Liver (tissue), 8 donors: ENCODE measurements at regions not wholly inside any gene's neighbourhood (a gene's known extent, or its start where the extent isn't known, plus 50 kb on each side); places are given as distances from the start of the nearest gene placed in this dataset.

Experiments
- DNase-seq: peaks from one replicate; pipeline ENCODE4 v3.0.0-alpha.2; 2017; ENCODE audit warnings: low spot score
- H3K27ac ChIP-seq, 2 donors: one replicate each; pipeline ENCODE4 v1.7.0; 2013; ENCODE audit warnings: inconsistent platforms in 2 of 2, low read length in 2 of 2, control low read depth in 1 of 2, low read depth in 1 of 2, mild to moderate bottlenecking in 1 of 2
- H3K27me3 ChIP-seq, 4 donors: one replicate each; pipeline versions ENCODE4 v1.6.1 to v1.7.0; 2013; ENCODE audit warnings: low read length in 3 of 4, inconsistent platforms in 1 of 4, mild to moderate bottlenecking in 1 of 4, moderate library complexity in 1 of 4; ENCODE audit not compliant: control insufficient read depth in 4 of 4, insufficient read depth in 4 of 4
- H3K36me3 ChIP-seq, 4 donors: one replicate each; pipeline versions ENCODE4 v1.6.1 to v1.7.0; 2013; ENCODE audit warnings: low read length in 3 of 4, mild to moderate bottlenecking in 3 of 4, low read depth in 1 of 4, moderate library complexity in 1 of 4; ENCODE audit not compliant: control insufficient read depth in 4 of 4, insufficient read depth in 3 of 4
- H3K4me1 ChIP-seq, 4 donors: one replicate each; pipeline versions ENCODE4 v1.6.1 to v1.7.0; 2013; ENCODE audit warnings: low read length in 3 of 4, mild to moderate bottlenecking in 3 of 4, moderate library complexity in 1 of 4; ENCODE audit not compliant: control insufficient read depth in 4 of 4, insufficient read depth in 4 of 4
- H3K4me3 ChIP-seq, 3 donors: one replicate each; pipeline versions ENCODE4 v1.6.1 to v1.7.0; 2013; ENCODE audit warnings: low read length in 3 of 3, control low read depth in 1 of 3, low read depth in 1 of 3, mild to moderate bottlenecking in 1 of 3
- H3K9ac ChIP-seq, 2 donors: one replicate each; pipeline ENCODE4 v1.7.0; 2013; ENCODE audit warnings: low read length in 2 of 2, mild to moderate bottlenecking in 2 of 2, moderate library complexity in 2 of 2, control low read depth in 1 of 2, low read depth in 1 of 2
- H3K9me3 ChIP-seq, 4 donors: one replicate each; pipeline versions ENCODE4 v1.6.1 to v1.7.0; 2013; ENCODE audit warnings: low read length in 3 of 4; ENCODE audit not compliant: control insufficient read depth in 4 of 4
- CTCF ChIP-seq: fragments of 150-350 bp; IDR thresholded peaks from 2 replicates; pipeline ENCODE4 v1.5.1; 2017; ENCODE audit warnings: improper control_type of control experiment, low read depth, low read length; ENCODE audit not compliant: missing input control
- EGR1 ChIP-seq, 2 donors: IDR thresholded peaks; 2 replicates each; pipeline ENCODE4 v1.6.1; 2016 to 2018; ENCODE audit warnings: antibody characterized with exemption in 2 of 2, low read depth in 2 of 2
- FOXA1 ChIP-seq: IDR thresholded peaks from 2 replicates; pipeline ENCODE4 v1.6.1; 2016; ENCODE audit warnings: antibody characterized with exemption
- FOXA2 ChIP-seq: IDR thresholded peaks from 2 replicates; pipeline ENCODE4 v1.6.1; 2016; ENCODE audit warnings: antibody characterized with exemption
- GABPA ChIP-seq, 2 donors: IDR thresholded peaks in 1 of 2; conservative IDR thresholded peaks in 1 of 2; 2 replicates each; pipeline ENCODE4 v1.6.1; 2016; ENCODE audit warnings: antibody characterized with exemption in 2 of 2, mild to moderate bottlenecking in 1 of 2, moderate library complexity in 1 of 2
- HNF4G ChIP-seq: IDR thresholded peaks from 2 replicates; pipeline ENCODE4 v1.6.1; 2016; ENCODE audit warnings: antibody characterized with exemption
- JUND ChIP-seq, 2 donors: IDR thresholded peaks; 2 replicates each; pipeline ENCODE4 v1.6.1; 2016; ENCODE audit warnings: antibody characterized with exemption in 2 of 2
- MAX ChIP-seq: IDR thresholded peaks from 2 replicates; pipeline ENCODE4 v1.6.1; 2016; ENCODE audit warnings: antibody characterized with exemption
- NR2F2 ChIP-seq: IDR thresholded peaks from 2 replicates; pipeline ENCODE4 v1.6.1; 2016; ENCODE audit warnings: antibody characterized with exemption
- RAD21 ChIP-seq, 2 donors: IDR thresholded peaks; 2 replicates each; pipeline ENCODE4 v1.6.1; 2016; ENCODE audit warnings: antibody characterized with exemption in 2 of 2, mild to moderate bottlenecking in 2 of 2
- REST ChIP-seq: IDR thresholded peaks from 2 replicates; pipeline ENCODE4 v1.6.1; 2016; ENCODE audit warnings: antibody characterized with exemption, mild to moderate bottlenecking
- RXRA ChIP-seq, 2 donors: IDR thresholded peaks; 2 replicates each; pipeline ENCODE4 v1.6.1; 2017 to 2018; ENCODE audit warnings: antibody characterized with exemption in 2 of 2, mild to moderate bottlenecking in 1 of 2
- SP1 ChIP-seq: IDR thresholded peaks from 2 replicates; pipeline ENCODE4 v1.6.1; 2018; ENCODE audit warnings: antibody characterized with exemption, mild to moderate bottlenecking
- TAF1 ChIP-seq: conservative IDR thresholded peaks from 2 replicates; pipeline ENCODE4 v1.6.1; 2016; ENCODE audit warnings: antibody characterized with exemption, mild to moderate bottlenecking
- YY1 ChIP-seq: IDR thresholded peaks from 2 replicates; pipeline ENCODE4 v1.6.1; 2016; ENCODE audit warnings: antibody characterized with exemption, mild to moderate bottlenecking
- ZBTB33 ChIP-seq: IDR thresholded peaks from 2 replicates; pipeline ENCODE4 v1.6.1; 2016; ENCODE audit warnings: antibody characterized with exemption
- WGBS: extraction: QIAGEN DNeasy Blood & Tissue Kit; methylation state at CpG from one replicate; pipeline ENCODE4 v1.1.7; 2013; 5-methylcytosine and 5-hydroxymethylcytosine counted together
- donor health status: healthy.
- donor health status: healthy.
- donor health status: healthy.
- donor health status: healthy.
- donor health status: healthy.

GRCh38 chr2:57759822-57760300 lies 286.7 kb upstream of the VRK2 start:
- H3K27me3 ChIP-seq, result no peaks in the 10 kb centered on the region
- H3K27ac ChIP-seq, result no peak overlapping the region
- H3K36me3 ChIP-seq, result no peaks in the 10 kb centered on the region
- DNase-seq, result peak; percentile 89
- peak overlapping the region in 1 of 2 donors; percentile 49 for H3K9ac ChIP-seq
- H3K4me3 ChIP-seq, result peak overlapping the region in 1 of 3 donors; percentile 18
- H3K9me3 ChIP-seq, result no peaks in the 10 kb centered on the region
- H3K4me1 ChIP-seq, result peaks cover 1 to 14% (median 10%) of the 10 kb centered on the region in 4 donors
- WGBS, result 3% methylated on average over 19 of the region's 19 CpGs
- peak; percentile 92 to 95 for TF ChIP-seq RAD21 (IDR thresholded peaks at IDR 0.05)
- no peak for TF ChIP-seq ZBTB33
- TF ChIP-seq NR2F2, result no peak
- TF ChIP-seq TAF1, result no peak
- no peak for TF ChIP-seq YY1
- no peak for TF ChIP-seq MAX
- no peak for TF ChIP-seq HNF4G
- peak; percentile 88 for TF ChIP-seq CTCF
- no peak for TF ChIP-seq EGR1 (IDR thresholded peaks at IDR 0.05; ENCODE audit: low read depth in 2 of 2)
- TF ChIP-seq FOXA1, result no peak
- no peak for TF ChIP-seq REST
- TF ChIP-seq GABPA (IDR thresholded peaks at IDR 0.05 in 1 of 2, conservative IDR thresholded peaks at IDR 0.05 in 1 of 2), result no peak
- TF ChIP-seq JUND (IDR thresholded peaks at IDR 0.05), result no peak
- TF ChIP-seq FOXA2, result no peak
- TF ChIP-seq RXRA (IDR thresholded peaks at IDR 0.05), result no peak

- Histone ChIP-seq H3K4me3 (peak overlapping the region in 1 of 3 donors; percentile 18), H3K27me3 (no peaks in the 10 kb centered on the region), H3K4me1 (peaks cover 1 to 14% (median 10%) of the 10 kb centered on the region in 4 donors), H3K9me3 (no peaks in the 10 kb centered on the region), H3K9ac (no peak overlapping the region), H3K36me3 (no peaks in the 10 kb centered on the region), H3K27ac (no peak overlapping the region)
- no peak for DNase-seq
- 56% methylated on average over 4 of the region's 4 CpGs for WGBS
- TF ChIP-seq ZBTB33, result no peak
- TF ChIP-seq JUND (IDR thresholded peaks at IDR 0.05), result no peak
- TF ChIP-seq EGR1 (IDR thresholded peaks at IDR 0.05; ENCODE audit: low read depth in 2 of 2), result no peak
- no peak for TF ChIP-seq YY1
- no peak for TF ChIP-seq REST
- no peak for TF ChIP-seq FOXA2
- no peak for TF ChIP-seq TAF1
- no peak for TF ChIP-seq NR2F2
- TF ChIP-seq MAX, result no peak
- TF ChIP-seq RXRA (IDR thresholded peaks at IDR 0.05), result no peak
- TF ChIP-seq FOXA1, result no peak
- no peak for TF ChIP-seq RAD21 (IDR thresholded peaks at IDR 0.05)
- no peak for TF ChIP-seq HNF4G
- TF ChIP-seq SP1, result no peak
- no peak for TF ChIP-seq GABPA (IDR thresholded peaks at IDR 0.05 in 1 of 2, conservative IDR thresholded peaks at IDR 0.05 in 1 of 2)
Measured at GRCh38 chr2:57760381-57760801, 286.2 kb upstream of the VRK2 start.
